ENCODE measurements at regions not wholly inside any gene's neighbourhood (a gene's known extent, or its start where the extent isn't known, plus 50 kb on each side); places are given as distances from the start of the nearest gene placed in this dataset.

GRCh38 chr6:71125216-71125615 is 163.4 kb upstream of the OGFRL1 start:
- DNase-seq = no peak

GRCh38 chr6:71126506-71126905 is 162.1 kb upstream of the OGFRL1 start:
- no peak for DNase-seq

GRCh38 chr6:71127374-71127773 is 161.2 kb upstream of the OGFRL1 start:
- no peak for DNase-seq

- DNase-seq = no peak
These were observed 158.3 kb upstream of the OGFRL1 start for GRCh38 chr6:71130277-71130676.

- DNase-seq = no peak
These were observed 153.5 kb upstream of the OGFRL1 start for GRCh38 chr6:71134929-71135642.

GRCh38 chr6:71137973-71138372 is 150.6 kb upstream of the OGFRL1 start:
- DNase-seq = no peak

- no peak for DNase-seq
These were observed 150.2 kb upstream of the OGFRL1 start for GRCh38 chr6:71138376-71138775.

- DNase-seq = peak; percentile 9 to 24 (median 14)
These were observed 149.4 kb upstream of the OGFRL1 start for GRCh38 chr6:71139249-71139648.

GRCh38 chr6:71153755-71154325 is 134.8 kb upstream of the OGFRL1 start:
- DNase-seq = peak; percentile 5 to 24 (median 17)

GRCh38 chr6:71157345-71157744 is 131.3 kb upstream of the OGFRL1 start:
- no peak for DNase-seq

GRCh38 chr6:71164890-71165289 is 123.7 kb upstream of the OGFRL1 start:
- DNase-seq = no peak

GRCh38 chr6:71168233-71168765 is 120.3 kb upstream of the OGFRL1 start:
- no peak for DNase-seq

- DNase-seq = no peak
These were observed 117.0 kb upstream of the OGFRL1 start for GRCh38 chr6:71171497-71172070.

- no peak for DNase-seq
These were observed 109.2 kb upstream of the OGFRL1 start for GRCh38 chr6:71179249-71179885.

- no peak for DNase-seq
These were observed 107.0 kb upstream of the OGFRL1 start for GRCh38 chr6:71181565-71181964.

GRCh38 chr6:71187141-71187540 is 101.5 kb upstream of the OGFRL1 start:
- DNase-seq = peak; percentile 34 to 67 (median 48)

- DNase-seq = peak in 3 of 4 experiments; percentile 46 to 79 (median 66)
These were observed 97.8 kb upstream of the OGFRL1 start for GRCh38 chr6:71190809-71191208.

GRCh38 chr6:71194724-71195123 is 93.9 kb upstream of the OGFRL1 start:
- peak in 2 of 4 experiments; percentile 13 to 44 for DNase-seq

GRCh38 chr6:71197267-71197666 is 91.3 kb upstream of the OGFRL1 start:
- no peak for DNase-seq

GRCh38 chr6:71197780-71198179 is 90.8 kb upstream of the OGFRL1 start:
- DNase-seq = peak; percentile 6 to 42 (median 26)

- no peak for DNase-seq
These were observed 89.7 kb upstream of the OGFRL1 start for GRCh38 chr6:71198908-71199307.

- no peak for DNase-seq
These were observed 88.9 kb upstream of the OGFRL1 start for GRCh38 chr6:71199736-71200135.

GRCh38 chr6:71203206-71203605 is 85.4 kb upstream of the OGFRL1 start:
- DNase-seq = no peak
